ENCODE measurements at regions not wholly inside any gene's neighbourhood (a gene's known extent, or its start where the extent isn't known, plus 50 kb on each side); places are given as distances from the start of the nearest gene placed in this dataset.

DNA sequence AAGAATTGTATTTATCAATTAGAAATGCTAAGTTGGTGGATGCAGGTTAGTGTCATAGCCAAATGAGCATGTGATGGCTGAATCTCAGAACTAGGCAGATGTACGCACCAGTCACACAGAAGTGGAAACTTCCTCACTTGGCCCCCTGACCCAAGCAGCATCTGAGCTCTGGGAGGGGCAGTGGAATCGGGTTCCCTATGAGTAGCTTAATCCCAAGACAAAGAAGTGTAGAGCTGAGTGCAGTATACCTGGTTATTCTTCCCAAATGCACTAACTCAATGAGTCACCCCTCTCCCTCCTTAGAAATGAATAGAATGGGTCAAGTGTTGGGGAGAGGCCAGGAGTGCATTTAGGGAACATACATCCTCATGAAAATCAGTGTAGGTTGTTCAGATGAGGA, 224.6 kb downstream of the FAT3 start:
- in situ Hi-C loops (cut with MboI; ENCODE audit: low sequenced_read_pairs, unreplicated experiment): no loop called here
- DNase-seq (ENCODE audit: low spot score): no peak
- TF ChIP-seq, protein P1, sequence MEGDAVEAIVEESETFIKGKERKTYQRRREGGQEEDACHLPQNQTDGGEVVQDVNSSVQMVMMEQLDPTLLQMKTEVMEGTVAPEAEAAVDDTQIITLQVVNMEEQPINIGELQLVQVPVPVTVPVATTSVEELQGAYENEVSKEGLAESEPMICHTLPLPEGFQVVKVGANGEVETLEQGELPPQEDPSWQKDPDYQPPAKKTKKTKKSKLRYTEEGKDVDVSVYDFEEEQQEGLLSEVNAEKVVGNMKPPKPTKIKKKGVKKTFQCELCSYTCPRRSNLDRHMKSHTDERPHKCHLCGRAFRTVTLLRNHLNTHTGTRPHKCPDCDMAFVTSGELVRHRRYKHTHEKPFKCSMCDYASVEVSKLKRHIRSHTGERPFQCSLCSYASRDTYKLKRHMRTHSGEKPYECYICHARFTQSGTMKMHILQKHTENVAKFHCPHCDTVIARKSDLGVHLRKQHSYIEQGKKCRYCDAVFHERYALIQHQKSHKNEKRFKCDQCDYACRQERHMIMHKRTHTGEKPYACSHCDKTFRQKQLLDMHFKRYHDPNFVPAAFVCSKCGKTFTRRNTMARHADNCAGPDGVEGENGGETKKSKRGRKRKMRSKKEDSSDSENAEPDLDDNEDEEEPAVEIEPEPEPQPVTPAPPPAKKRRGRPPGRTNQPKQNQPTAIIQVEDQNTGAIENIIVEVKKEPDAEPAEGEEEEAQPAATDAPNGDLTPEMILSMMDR (IDR thresholded peaks at IDR 0.05; ENCODE audit: borderline replicate concordance, control extremely low read depth, extremely low read depth, insufficient read depth, missing control alignments): no peak

DNA sequence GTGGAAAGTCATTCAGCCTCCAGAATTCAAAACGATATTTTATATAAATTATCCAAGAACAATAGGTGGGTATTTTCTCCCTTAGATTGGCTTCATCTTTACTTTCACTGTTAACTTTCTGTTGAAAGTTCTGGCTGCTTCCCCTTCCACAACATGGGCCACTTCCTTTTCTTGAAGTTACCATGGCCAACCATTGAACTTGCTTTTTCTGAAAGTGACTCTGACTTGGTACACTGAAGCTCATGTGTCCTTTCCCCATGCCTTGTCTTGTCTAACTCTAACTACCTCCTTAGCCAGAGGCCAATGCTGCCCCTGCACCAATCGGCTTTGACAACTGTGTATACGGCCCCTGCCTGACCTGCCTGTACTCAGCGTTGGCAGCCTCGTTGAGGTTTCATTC, 225.2 kb downstream of the FAT3 start:
- DNase-seq (ENCODE audit: low spot score): no peak
- in situ Hi-C loops (cut with MboI; ENCODE audit: low sequenced_read_pairs, unreplicated experiment): no loop called here
- TF ChIP-seq, protein P1 (IDR thresholded peaks at IDR 0.05; ENCODE audit: borderline replicate concordance, control extremely low read depth, extremely low read depth, insufficient read depth, missing control alignments): no peak

DNA sequence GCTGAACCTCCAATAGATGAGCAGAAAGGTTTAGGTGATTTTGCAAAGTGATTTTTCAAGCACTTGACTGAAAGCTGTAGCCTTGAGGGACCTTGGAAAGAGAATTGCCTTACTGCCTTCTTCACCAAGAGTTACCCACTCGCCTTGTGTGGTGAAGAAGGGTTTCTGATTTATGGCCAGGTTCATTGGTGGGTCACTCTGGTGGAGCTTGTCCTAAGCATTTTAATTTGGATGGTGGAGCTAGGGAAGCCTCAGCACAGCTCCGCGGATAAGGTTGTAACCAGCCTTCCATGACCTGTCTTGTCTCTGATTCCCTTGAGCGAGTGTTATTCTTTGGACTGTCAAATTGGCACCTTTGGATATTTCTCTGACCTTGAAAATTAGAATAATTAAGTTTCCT, 226.4 kb downstream of the FAT3 start:
- TF ChIP-seq, protein P1 (IDR thresholded peaks at IDR 0.05; ENCODE audit: borderline replicate concordance, control extremely low read depth, extremely low read depth, insufficient read depth, missing control alignments): no peak
- in situ Hi-C loops (cut with MboI; ENCODE audit: low sequenced_read_pairs, unreplicated experiment): no loop called here
- DNase-seq (ENCODE audit: low spot score): no peak

DNA sequence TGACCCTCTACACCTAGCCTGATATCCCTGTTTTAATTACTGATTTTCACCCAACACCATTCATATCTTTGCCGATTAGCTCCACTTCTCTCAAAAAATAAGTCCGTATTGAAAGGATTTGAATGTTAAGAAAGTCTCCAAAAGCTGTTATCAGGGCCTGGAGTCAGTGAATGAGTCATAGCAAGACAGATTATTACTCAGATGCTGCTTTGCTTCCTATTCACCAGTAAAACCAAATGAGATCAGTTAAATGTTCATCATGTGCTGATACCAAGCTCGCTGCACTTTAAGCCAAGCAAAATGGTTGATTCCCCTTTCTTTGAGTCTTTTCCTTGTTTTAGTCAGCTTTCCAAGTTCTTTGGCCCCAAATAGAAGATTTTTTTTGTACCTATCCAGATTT, 228.4 kb downstream of the FAT3 start:
- in situ Hi-C loops (cut with MboI; ENCODE audit: low sequenced_read_pairs, unreplicated experiment): no loop called here
- no peak for DNase-seq (ENCODE audit: low spot score)
- TF ChIP-seq, protein P1 (IDR thresholded peaks at IDR 0.05; ENCODE audit: borderline replicate concordance, control extremely low read depth, extremely low read depth, insufficient read depth, missing control alignments): no peak

DNA sequence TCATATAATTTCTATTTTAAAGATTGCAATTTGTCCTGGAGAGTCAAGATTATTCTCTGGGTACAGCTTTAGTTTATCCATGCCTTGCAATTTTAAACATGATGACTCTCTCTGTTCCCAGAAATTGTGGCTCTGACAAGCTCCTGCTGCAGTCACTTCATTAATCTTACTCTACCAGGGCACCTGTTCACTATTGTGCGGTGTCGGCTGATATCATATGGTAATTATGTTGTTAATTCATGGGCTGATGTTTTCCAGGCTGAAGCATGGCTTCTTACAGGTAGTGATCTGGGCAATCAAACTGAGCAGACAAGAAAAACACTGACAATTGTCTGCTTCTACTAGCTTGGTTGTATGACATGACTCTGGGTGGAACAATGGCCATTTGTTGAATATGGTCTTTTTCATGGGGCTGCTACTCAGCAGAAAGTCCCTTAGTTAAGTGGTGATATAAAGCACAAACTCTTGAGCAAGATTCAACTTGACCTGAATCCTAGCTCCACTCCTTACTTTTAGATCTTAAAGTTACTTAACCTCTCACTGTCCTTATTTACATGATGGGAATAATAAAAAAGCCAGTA, 230.7 kb downstream of the FAT3 start:
- in situ Hi-C loops (cut with MboI; ENCODE audit: low sequenced_read_pairs, unreplicated experiment): no loop called here
- TF ChIP-seq, protein P1 (IDR thresholded peaks at IDR 0.05; ENCODE audit: borderline replicate concordance, control extremely low read depth, extremely low read depth, insufficient read depth, missing control alignments): no peak
- DNase-seq (ENCODE audit: low spot score): no peak

DNA sequence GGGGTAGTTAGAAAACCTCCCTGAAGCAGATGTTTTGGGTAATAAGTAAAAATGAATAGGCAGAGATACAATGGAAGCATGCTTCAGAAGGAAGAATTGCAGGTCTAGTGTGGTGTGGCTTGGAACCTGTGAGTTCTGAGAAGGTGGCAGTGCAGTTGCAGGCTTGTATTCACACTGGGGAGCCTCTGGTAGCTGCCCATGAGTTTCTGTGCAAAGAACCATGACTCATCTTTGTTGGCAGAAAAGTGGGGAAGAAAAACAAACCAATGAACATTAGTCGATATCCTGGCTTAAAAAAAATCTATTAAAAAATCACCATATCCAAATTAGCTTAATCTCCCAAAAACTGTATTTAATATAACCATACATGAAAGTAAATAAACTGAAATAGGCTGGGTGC, 232.6 kb downstream of the FAT3 start:
- DNase-seq (ENCODE audit: low spot score): no peak
- in situ Hi-C loops (cut with MboI; ENCODE audit: low sequenced_read_pairs, unreplicated experiment): no loop called here
- TF ChIP-seq, protein P1 (IDR thresholded peaks at IDR 0.05; ENCODE audit: borderline replicate concordance, control extremely low read depth, extremely low read depth, insufficient read depth, missing control alignments): no peak
